Lower leg skin (tissue), 3 donors: ENCODE measurements at regions not wholly inside any gene's neighbourhood (a gene's known extent, or its start where the extent isn't known, plus 50 kb on each side); places are given as distances from the start of the nearest gene placed in this dataset.

Source experiments
- CTCF ChIP-seq, 3 donors: fragments of 450-650 bp; IDR thresholded peaks; one replicate each; pipeline ENCODE4 v1.5.1; 2016; ENCODE audit warnings: antibody characterized with exemption in 3 of 3, mild to moderate bottlenecking in 3 of 3, moderate library complexity in 2 of 3
- POLR2A ChIP-seq, 2 donors: fragments of 450-650 bp; IDR thresholded peaks; one replicate each; pipeline ENCODE4 v1.6.1; 2016 to 2017; ENCODE audit warnings: antibody characterized with exemption in 2 of 2, mild to moderate bottlenecking in 1 of 2, moderate library complexity in 1 of 2

GRCh38 chr6:62721408-62721807 lies 435.4 kb upstream of the KHDRBS2 start:
- TF ChIP-seq CTCF (IDR thresholded peaks at IDR 0.05) (no peak), POLR2A (IDR thresholded peaks at IDR 0.05) (no peak)
